ENCODE measurements at regions not wholly inside any gene's neighbourhood (a gene's known extent, or its start where the extent isn't known, plus 50 kb on each side); places are given as distances from the start of the nearest gene placed in this dataset.

DNA sequence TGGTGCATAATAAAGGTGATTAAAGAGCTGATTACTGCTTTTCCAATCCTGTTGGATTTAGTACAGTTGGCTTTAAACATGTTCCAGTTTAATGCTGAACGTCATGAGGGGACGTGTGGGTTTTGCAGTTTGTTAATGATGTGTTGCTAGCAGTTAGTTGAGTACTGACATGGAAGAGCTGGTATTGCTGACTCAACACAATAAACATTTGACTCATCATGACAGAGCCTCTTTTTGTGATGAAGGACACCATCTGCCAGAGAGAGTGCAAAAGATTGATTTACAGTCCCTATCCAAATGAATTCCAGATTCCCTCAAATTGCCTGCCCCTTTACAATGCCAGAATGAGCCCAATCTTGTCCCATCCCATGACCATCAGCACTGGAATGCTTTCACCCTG, 346.2 kb upstream of the PRICKLE1 start:
- BruUV-seq (replicated peaks), result no TSS peak
- Histone ChIP-seq H4K20me1 (ENCODE audit: insufficient read depth) (no peaks in the 10 kb centered on the region), H3K27ac (ENCODE audit: low read depth, low read length) (no peak overlapping the region), H3K9me2 (ENCODE audit: insufficient read depth) (no peaks in the 10 kb centered on the region), H2AFZ (ENCODE audit: low read depth, low read length, poor library complexity, severe bottlenecking) (no peak overlapping the region), H3K79me2 (ENCODE audit: insufficient read depth, low read length) (no peaks in the 10 kb centered on the region), H3K27me3 (ENCODE audit: insufficient read depth, low read length) (no peaks in the 10 kb centered on the region), H3K9me3 (ENCODE audit: control insufficient read depth in 1 of 2, insufficient read depth in 1 of 2, low read depth in 1 of 2, low read length in 2 of 2) (no peaks in the 10 kb centered on the region), H3K4me1 (ENCODE audit: control insufficient read depth in 1 of 2, insufficient read depth in 2 of 2, low read length in 2 of 2) (no peaks in the 10 kb centered on the region), H3K4me2 (ENCODE audit: low read length) (no peak overlapping the region), H3K4me3 (replicated peaks in 1 of 2; ENCODE audit: low read depth in 1 of 2, low read length in 2 of 2) (no peak overlapping the region), H3K9ac (ENCODE audit: low read length) (no peak overlapping the region), H3K36me3 (ENCODE audit: control insufficient read depth in 1 of 2, insufficient read depth in 2 of 2, low read length in 2 of 2) (no peaks in the 10 kb centered on the region)
- ChIA-PET RAD21 (ENCODE audit: low non-redundant PET in 1 of 2, low total read pairs in 2 of 2, uncharacterized antibody in 2 of 2, unreplicated experiment in 2 of 2) (no interaction called here), POLR2A (no interaction called here), CTCF (no interaction called here)
- no peak for ATAC-seq
- DNase-seq (ENCODE audit: low read depth, low spot score), result no peak
- intact Hi-C loops (cut with micrococcal nuclease), result no loop called here
- TF ChIP-seq RAD21 (IDR thresholded peaks at IDR 0.05; ENCODE audit: low read depth), result no peak
- TF ChIP-seq, protein P1, sequence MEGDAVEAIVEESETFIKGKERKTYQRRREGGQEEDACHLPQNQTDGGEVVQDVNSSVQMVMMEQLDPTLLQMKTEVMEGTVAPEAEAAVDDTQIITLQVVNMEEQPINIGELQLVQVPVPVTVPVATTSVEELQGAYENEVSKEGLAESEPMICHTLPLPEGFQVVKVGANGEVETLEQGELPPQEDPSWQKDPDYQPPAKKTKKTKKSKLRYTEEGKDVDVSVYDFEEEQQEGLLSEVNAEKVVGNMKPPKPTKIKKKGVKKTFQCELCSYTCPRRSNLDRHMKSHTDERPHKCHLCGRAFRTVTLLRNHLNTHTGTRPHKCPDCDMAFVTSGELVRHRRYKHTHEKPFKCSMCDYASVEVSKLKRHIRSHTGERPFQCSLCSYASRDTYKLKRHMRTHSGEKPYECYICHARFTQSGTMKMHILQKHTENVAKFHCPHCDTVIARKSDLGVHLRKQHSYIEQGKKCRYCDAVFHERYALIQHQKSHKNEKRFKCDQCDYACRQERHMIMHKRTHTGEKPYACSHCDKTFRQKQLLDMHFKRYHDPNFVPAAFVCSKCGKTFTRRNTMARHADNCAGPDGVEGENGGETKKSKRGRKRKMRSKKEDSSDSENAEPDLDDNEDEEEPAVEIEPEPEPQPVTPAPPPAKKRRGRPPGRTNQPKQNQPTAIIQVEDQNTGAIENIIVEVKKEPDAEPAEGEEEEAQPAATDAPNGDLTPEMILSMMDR (IDR thresholded peaks at IDR 0.05 in 2 of 3, conservative IDR thresholded peaks at IDR 0.05 in 1 of 3; ENCODE audit: borderline replicate concordance in 1 of 3, insufficient read depth in 1 of 3, low read depth in 2 of 3, low read length in 2 of 3), result no peak
- TF ChIP-seq CBX3 (IDR thresholded peaks at IDR 0.05; ENCODE audit: low read depth), result no peak
- no peak for TF ChIP-seq ZNF274 (IDR thresholded peaks at IDR 0.05; ENCODE audit: low read depth, low read length)
- TF ChIP-seq POLR2AphosphoS5 (IDR thresholded peaks at IDR 0.05; ENCODE audit: low read depth, low read length), result no peak
- no peak for TF ChIP-seq EZH2phosphoT487 (IDR thresholded peaks at IDR 0.05; ENCODE audit: borderline replicate concordance)
- no peak for TF ChIP-seq YY1 (IDR thresholded peaks at IDR 0.05; ENCODE audit: extremely low read depth, insufficient replicate concordance, low read depth, low read length)
- TF ChIP-seq, protein P2, sequence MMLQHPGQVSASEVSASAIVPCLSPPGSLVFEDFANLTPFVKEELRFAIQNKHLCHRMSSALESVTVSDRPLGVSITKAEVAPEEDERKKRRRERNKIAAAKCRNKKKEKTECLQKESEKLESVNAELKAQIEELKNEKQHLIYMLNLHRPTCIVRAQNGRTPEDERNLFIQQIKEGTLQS (IDR thresholded peaks at IDR 0.05), result no peak
- TF ChIP-seq SRF (IDR thresholded peaks at IDR 0.05; ENCODE audit: low read depth), result no peak
- TF ChIP-seq FOSL1 (IDR thresholded peaks at IDR 0.05; ENCODE audit: low read depth), result no peak
- TF ChIP-seq, protein P3, sequence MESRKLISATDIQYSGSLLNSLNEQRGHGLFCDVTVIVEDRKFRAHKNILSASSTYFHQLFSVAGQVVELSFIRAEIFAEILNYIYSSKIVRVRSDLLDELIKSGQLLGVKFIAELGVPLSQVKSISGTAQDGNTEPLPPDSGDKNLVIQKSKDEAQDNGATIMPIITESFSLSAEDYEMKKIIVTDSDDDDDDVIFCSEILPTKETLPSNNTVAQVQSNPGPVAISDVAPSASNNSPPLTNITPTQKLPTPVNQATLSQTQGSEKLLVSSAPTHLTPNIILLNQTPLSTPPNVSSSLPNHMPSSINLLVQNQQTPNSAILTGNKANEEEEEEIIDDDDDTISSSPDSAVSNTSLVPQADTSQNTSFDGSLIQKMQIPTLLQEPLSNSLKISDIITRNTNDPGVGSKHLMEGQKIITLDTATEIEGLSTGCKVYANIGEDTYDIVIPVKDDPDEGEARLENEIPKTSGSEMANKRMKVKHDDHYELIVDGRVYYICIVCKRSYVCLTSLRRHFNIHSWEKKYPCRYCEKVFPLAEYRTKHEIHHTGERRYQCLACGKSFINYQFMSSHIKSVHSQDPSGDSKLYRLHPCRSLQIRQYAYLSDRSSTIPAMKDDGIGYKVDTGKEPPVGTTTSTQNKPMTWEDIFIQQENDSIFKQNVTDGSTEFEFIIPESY (IDR thresholded peaks at IDR 0.05; ENCODE audit: extremely low read depth, insufficient replicate concordance, low read length), result no peak
- TF ChIP-seq, protein P4, sequence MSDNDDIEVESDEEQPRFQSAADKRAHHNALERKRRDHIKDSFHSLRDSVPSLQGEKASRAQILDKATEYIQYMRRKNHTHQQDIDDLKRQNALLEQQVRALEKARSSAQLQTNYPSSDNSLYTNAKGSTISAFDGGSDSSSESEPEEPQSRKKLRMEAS (IDR thresholded peaks at IDR 0.05), result no peak
- TF ChIP-seq POLR2A (IDR thresholded peaks at IDR 0.05; ENCODE audit: borderline replicate concordance, extremely low read depth, insufficient read depth, insufficient read length), result no peak
- no peak for TF ChIP-seq ZFX (IDR thresholded peaks at IDR 0.05)
- no peak for TF ChIP-seq CEBPB (IDR thresholded peaks at IDR 0.05; ENCODE audit: low read depth)
- TF ChIP-seq, protein P5, sequence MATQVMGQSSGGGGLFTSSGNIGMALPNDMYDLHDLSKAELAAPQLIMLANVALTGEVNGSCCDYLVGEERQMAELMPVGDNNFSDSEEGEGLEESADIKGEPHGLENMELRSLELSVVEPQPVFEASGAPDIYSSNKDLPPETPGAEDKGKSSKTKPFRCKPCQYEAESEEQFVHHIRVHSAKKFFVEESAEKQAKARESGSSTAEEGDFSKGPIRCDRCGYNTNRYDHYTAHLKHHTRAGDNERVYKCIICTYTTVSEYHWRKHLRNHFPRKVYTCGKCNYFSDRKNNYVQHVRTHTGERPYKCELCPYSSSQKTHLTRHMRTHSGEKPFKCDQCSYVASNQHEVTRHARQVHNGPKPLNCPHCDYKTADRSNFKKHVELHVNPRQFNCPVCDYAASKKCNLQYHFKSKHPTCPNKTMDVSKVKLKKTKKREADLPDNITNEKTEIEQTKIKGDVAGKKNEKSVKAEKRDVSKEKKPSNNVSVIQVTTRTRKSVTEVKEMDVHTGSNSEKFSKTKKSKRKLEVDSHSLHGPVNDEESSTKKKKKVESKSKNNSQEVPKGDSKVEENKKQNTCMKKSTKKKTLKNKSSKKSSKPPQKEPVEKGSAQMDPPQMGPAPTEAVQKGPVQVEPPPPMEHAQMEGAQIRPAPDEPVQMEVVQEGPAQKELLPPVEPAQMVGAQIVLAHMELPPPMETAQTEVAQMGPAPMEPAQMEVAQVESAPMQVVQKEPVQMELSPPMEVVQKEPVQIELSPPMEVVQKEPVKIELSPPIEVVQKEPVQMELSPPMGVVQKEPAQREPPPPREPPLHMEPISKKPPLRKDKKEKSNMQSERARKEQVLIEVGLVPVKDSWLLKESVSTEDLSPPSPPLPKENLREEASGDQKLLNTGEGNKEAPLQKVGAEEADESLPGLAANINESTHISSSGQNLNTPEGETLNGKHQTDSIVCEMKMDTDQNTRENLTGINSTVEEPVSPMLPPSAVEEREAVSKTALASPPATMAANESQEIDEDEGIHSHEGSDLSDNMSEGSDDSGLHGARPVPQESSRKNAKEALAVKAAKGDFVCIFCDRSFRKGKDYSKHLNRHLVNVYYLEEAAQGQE (IDR thresholded peaks at IDR 0.05; ENCODE audit: low read depth), result no peak
- TF ChIP-seq SIN3A (IDR thresholded peaks at IDR 0.05; ENCODE audit: low read depth), result no peak
- TF ChIP-seq SP1 (IDR thresholded peaks at IDR 0.05; ENCODE audit: low read depth), result no peak
- no peak for TF ChIP-seq TCF7L2 (IDR thresholded peaks at IDR 0.05; ENCODE audit: borderline replicate concordance, extremely low read depth, insufficient read depth, insufficient read length)
- TF ChIP-seq JUND (IDR thresholded peaks at IDR 0.05), result no peak
